ENCODE measurements at regions not wholly inside any gene's neighbourhood (a gene's known extent, or its start where the extent isn't known, plus 50 kb on each side); places are given as distances from the start of the nearest gene placed in this dataset.
"Not testable (repeated sequence)": the region's sequence is repeated elsewhere in the genome, so short reads cannot be mapped to it uniquely, and the experiment has no call there.

GRCh38 chr19:27824108-27824507 is 1388.8 kb downstream of the UQCRFS1 start:
- Histone ChIP-seq H3K4me3 (no peak overlapping the region), H3K27ac (no peak overlapping the region), H3K4me1 (no peaks in the 10 kb centered on the region), H3K27me3 (no peaks in the 10 kb centered on the region), H3K9me3 (no peaks in the 10 kb centered on the region), H3K36me3 (no peaks in the 10 kb centered on the region)
- TF ChIP-seq POLR2AphosphoS5 (IDR thresholded peaks at IDR 0.05) (no peak), CTCF (IDR thresholded peaks at IDR 0.05) (no peak), POLR2A (IDR thresholded peaks at IDR 0.05) (no peak)
- no peak for DNase-seq (ENCODE audit: low spot score in 2 of 2)
- intact Hi-C loops (cut with DNase I; ENCODE audit: low total_unique reads) = no loop called here

GRCh38 chr19:27822336-27822735 is 1390.6 kb downstream of the UQCRFS1 start:
- no peaks in the 10 kb centered on the region for H3K27me3 ChIP-seq
- H3K4me1 ChIP-seq = no peaks in the 10 kb centered on the region
- no peak for TF ChIP-seq POLR2A (IDR thresholded peaks at IDR 0.05)
- no peaks in the 10 kb centered on the region for H3K9me3 ChIP-seq
- H3K36me3 ChIP-seq = no peaks in the 10 kb centered on the region
- no peak overlapping the region for H3K4me3 ChIP-seq
- intact Hi-C loops (cut with DNase I; ENCODE audit: low total_unique reads) = no loop called here
- no peak for DNase-seq (ENCODE audit: low spot score in 2 of 2)
- H3K27ac ChIP-seq = no peak overlapping the region

- Histone ChIP-seq H3K4me1 (no peaks in the 10 kb centered on the region), H3K9me3 (no peaks in the 10 kb centered on the region), H3K36me3 (no peaks in the 10 kb centered on the region), H3K27ac (no peak overlapping the region), H3K4me3 (no peak overlapping the region), H3K27me3 (no peaks in the 10 kb centered on the region)
- TF ChIP-seq POLR2A (IDR thresholded peaks at IDR 0.05) = no peak
- no peak for TF ChIP-seq POLR2AphosphoS5 (IDR thresholded peaks at IDR 0.05)
- TF ChIP-seq CTCF (IDR thresholded peaks at IDR 0.05) = no peak
- no peak for DNase-seq (ENCODE audit: low spot score in 2 of 2)
- intact Hi-C loops (cut with DNase I; ENCODE audit: low total_unique reads) = no loop called here
These were observed 1391.4 kb downstream of the UQCRFS1 start for GRCh38 chr19:27821418-27822018.

GRCh38 chr19:27815985-27816384 is 1397.0 kb downstream of the UQCRFS1 start:
- H3K27ac ChIP-seq = no peak overlapping the region
- no peak overlapping the region for H3K4me3 ChIP-seq
- H3K36me3 ChIP-seq = no peaks in the 10 kb centered on the region
- intact Hi-C loops (cut with DNase I; ENCODE audit: low total_unique reads) = no loop called here
- H3K27me3 ChIP-seq = no peaks in the 10 kb centered on the region
- DNase-seq (ENCODE audit: low spot score in 2 of 2) = no peak
- peaks cover 0 to 4% of the 10 kb centered on the region in 2 donors for H3K9me3 ChIP-seq
- no peak for TF ChIP-seq POLR2A (IDR thresholded peaks at IDR 0.05)
- no peak for TF ChIP-seq CTCF (IDR thresholded peaks at IDR 0.05)
- TF ChIP-seq POLR2AphosphoS5 (IDR thresholded peaks at IDR 0.05) = no peak
- H3K4me1 ChIP-seq = no peaks in the 10 kb centered on the region

GRCh38 chr19:27814834-27815233 is 1398.1 kb downstream of the UQCRFS1 start:
- H3K36me3 ChIP-seq; H3K9me3 ChIP-seq; H3K4me3 ChIP-seq; H3K4me1 ChIP-seq; H3K27me3 ChIP-seq; H3K27ac ChIP-seq; intact Hi-C loops (cut with DNase I; ENCODE audit: low total_unique reads); DNase-seq (ENCODE audit: low spot score in 2 of 2): not testable (repeated sequence)

DNA sequence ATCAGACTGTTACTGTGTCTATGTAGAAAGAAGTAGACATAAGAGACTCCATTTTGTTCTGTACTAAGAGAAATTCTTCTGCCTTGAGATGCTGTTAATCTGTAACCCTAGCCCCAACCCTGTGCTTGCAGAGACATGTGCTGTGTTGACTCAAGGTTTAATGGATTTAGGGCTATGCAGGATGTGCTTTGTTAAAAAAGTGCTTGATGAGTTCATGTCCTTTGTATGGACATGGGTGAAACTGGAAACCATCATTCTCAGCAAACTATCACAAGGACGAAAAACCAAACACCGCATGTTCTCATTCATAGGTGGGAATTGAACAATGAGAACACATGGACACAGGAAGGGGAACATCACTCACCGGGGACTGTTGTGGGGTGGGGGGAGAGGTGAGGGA is 1398.7 kb downstream of the UQCRFS1 start:
- H3K36me3 ChIP-seq; H3K4me1 ChIP-seq; H3K27me3 ChIP-seq; DNase-seq (ENCODE audit: low spot score in 2 of 2); intact Hi-C loops (cut with DNase I; ENCODE audit: low total_unique reads); H3K27ac ChIP-seq; H3K9me3 ChIP-seq; H3K4me3 ChIP-seq: not testable (repeated sequence)
